SU-DHL-6 (cell line): ENCODE measurements at regions not wholly inside any gene's neighbourhood (a gene's known extent, or its start where the extent isn't known, plus 50 kb on each side); places are given as distances from the start of the nearest gene placed in this dataset.
"Not testable (repeated sequence)": the region's sequence is repeated elsewhere in the genome, so short reads cannot be mapped to it uniquely, and the experiment has no call there.

Source experiments
- H2AFZ ChIP-seq: fragments of 200-600 bp; sonication (generic); 2 replicates; pipeline ENCODE4 v1.6.1; 2014; ENCODE audit warnings: low read depth, mild to moderate bottlenecking, moderate library complexity, mixed read lengths, antibody characterized with exemption, low read length; ENCODE audit not compliant: severe bottlenecking
- H3F3A ChIP-seq: fragments of 200-600 bp; shearing (Covaris generic); 2 replicates; pipeline ENCODE4 v1.6.0; 2016; ENCODE audit warnings: antibody characterized with exemption, mild to moderate bottlenecking; ENCODE audit not compliant: insufficient read depth
- H3K27ac ChIP-seq: fragments of 200-600 bp; sonication (generic); 2 replicates; pipeline ENCODE4 v1.5.1; 2016; ENCODE audit warnings: low read depth, mild to moderate bottlenecking, low read length, moderate library complexity, mixed read lengths
- H3K27me3 ChIP-seq: fragments of 200-600 bp; sonication (generic), shearing (Covaris generic); 2 replicates; pipeline ENCODE4 v1.6.0; 2014; ENCODE audit warnings: mild to moderate bottlenecking, low read length
- H3K36me3 ChIP-seq: fragments of 200-600 bp; sonication (generic); 2 replicates; pipeline ENCODE4 v1.6.1; 2014; ENCODE audit warnings: mild to moderate bottlenecking, low read length, mixed read lengths
- H3K4me2 ChIP-seq: fragments of 300-600, 200-600 bp; shearing (Covaris generic), sonication (generic); 2 replicates; pipeline ENCODE4 v1.6.0; 2014; ENCODE audit warnings: low read length, low read depth, mild to moderate bottlenecking; ENCODE audit not compliant: poor library complexity, severe bottlenecking
- H3K4me3 ChIP-seq: fragments of 200-600 bp; sonication (generic); 2 replicates; pipeline ENCODE4 v1.5.1; 2014; ENCODE audit warnings: antibody characterized with exemption, low read length, mild to moderate bottlenecking, mixed read lengths; ENCODE audit not compliant: insufficient read depth, poor library complexity, severe bottlenecking
- H3K79me2 ChIP-seq: fragments of 200-600 bp; sonication (generic); 2 replicates; pipeline ENCODE4 v1.6.1; 2014; ENCODE audit warnings: mild to moderate bottlenecking, low read length, moderate library complexity; ENCODE audit not compliant: insufficient read depth
- H3K9ac ChIP-seq: fragments of 200-600 bp; sonication (generic); 2 replicates; pipeline ENCODE4 v1.7.0; 2014; ENCODE audit warnings: mild to moderate bottlenecking, low read length
- H3K9me2 ChIP-seq: fragments of 200-600 bp; sonication (generic); replicated peaks from 2 replicates; pipeline ENCODE4 v1.6.1; 2014; ENCODE audit warnings: low read length; ENCODE audit not compliant: insufficient read depth
- H3K9me3 ChIP-seq: fragments of 200-600 bp; sonication (generic); 2 replicates; pipeline ENCODE4 v1.6.1; 2014; ENCODE audit warnings: low read length, mixed read lengths; ENCODE audit not compliant: insufficient read depth
- H4K20me1 ChIP-seq: fragments of 200-600 bp; sonication (generic); 2 replicates; pipeline ENCODE4 v1.6.1; 2014; ENCODE audit warnings: low read depth, mild to moderate bottlenecking, antibody characterized with exemption, low read length, moderate library complexity, mixed read lengths
- EZH2phosphoT487 ChIP-seq: fragments of 200-600 bp; sonication (generic), shearing (Covaris generic); conservative IDR thresholded peaks from 2 replicates; pipeline ENCODE4 v1.6.1; 2018; ENCODE audit warnings: mild to moderate bottlenecking, antibody characterized with exemption, low read length, moderate library complexity, mixed read lengths
- TF ChIP-seq, protein P1 (sequence below): fragments of 200-600 bp; sonication (generic); IDR thresholded peaks from one replicate; pipeline ENCODE4 v1.5.1; 2017; ENCODE audit warnings: antibody characterized with exemption, mild to moderate bottlenecking, low read length, moderate library complexity; ENCODE audit not compliant: insufficient read depth, poor library complexity, severe bottlenecking

DNA sequence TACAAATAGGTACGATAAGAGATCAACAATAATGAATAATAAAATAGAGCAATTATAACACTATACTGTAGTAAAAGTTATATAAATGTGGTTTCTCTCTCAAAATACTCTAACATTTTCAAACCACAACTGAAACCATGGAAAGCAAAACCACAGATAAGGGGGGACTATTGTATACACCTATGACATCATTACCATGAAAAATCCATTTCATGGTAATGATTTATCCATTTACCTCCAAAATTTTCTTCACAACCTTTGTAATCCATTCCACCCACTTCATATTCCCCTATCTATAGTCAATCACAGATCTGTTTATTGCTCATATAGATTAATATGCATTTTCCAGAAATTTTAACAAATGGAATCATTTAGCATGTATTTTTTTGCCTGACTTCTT is 163.9 kb upstream of the G2E3 start:
- Histone ChIP-seq H3K4me3 (no peak overlapping the region), H3K27me3 (no peaks in the 10 kb centered on the region), H3K36me3 (no peaks in the 10 kb centered on the region), H3F3A (no peaks in the 10 kb centered on the region), H3K4me2 (no peak overlapping the region), H3K9me2 (no peaks in the 10 kb centered on the region), H3K9me3 (no peaks in the 10 kb centered on the region), H2AFZ (no peak overlapping the region), H3K9ac (no peak overlapping the region), H3K27ac (no peak overlapping the region), H4K20me1 (no peaks in the 10 kb centered on the region), H3K79me2 (no peaks in the 10 kb centered on the region)
- TF ChIP-seq, protein P1, sequence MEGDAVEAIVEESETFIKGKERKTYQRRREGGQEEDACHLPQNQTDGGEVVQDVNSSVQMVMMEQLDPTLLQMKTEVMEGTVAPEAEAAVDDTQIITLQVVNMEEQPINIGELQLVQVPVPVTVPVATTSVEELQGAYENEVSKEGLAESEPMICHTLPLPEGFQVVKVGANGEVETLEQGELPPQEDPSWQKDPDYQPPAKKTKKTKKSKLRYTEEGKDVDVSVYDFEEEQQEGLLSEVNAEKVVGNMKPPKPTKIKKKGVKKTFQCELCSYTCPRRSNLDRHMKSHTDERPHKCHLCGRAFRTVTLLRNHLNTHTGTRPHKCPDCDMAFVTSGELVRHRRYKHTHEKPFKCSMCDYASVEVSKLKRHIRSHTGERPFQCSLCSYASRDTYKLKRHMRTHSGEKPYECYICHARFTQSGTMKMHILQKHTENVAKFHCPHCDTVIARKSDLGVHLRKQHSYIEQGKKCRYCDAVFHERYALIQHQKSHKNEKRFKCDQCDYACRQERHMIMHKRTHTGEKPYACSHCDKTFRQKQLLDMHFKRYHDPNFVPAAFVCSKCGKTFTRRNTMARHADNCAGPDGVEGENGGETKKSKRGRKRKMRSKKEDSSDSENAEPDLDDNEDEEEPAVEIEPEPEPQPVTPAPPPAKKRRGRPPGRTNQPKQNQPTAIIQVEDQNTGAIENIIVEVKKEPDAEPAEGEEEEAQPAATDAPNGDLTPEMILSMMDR: no peak
- TF ChIP-seq EZH2phosphoT487: no peak

DNA sequence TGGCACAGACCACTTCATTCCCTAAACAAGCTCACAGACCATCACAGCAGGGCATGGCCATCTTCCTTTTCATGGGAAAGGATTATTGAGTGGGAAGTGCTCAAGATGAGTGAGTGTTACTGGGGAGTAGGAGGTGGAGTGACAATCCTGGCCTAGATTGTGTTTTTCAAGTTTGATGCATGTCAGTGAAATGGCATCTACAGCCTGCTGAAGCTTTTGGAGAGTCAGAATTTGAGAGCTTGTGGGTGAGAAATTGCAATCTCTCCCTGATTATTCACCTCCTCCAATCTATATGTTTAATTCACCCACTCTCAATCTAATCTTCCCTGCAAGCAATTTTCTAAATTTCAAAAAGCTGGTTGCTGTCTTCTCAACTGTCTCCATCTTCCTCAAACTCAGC is 156.1 kb upstream of the G2E3 start:
- no peaks in the 10 kb centered on the region for H3F3A ChIP-seq
- no peaks in the 10 kb centered on the region for H4K20me1 ChIP-seq
- no peak overlapping the region for H3K4me2 ChIP-seq

DNA sequence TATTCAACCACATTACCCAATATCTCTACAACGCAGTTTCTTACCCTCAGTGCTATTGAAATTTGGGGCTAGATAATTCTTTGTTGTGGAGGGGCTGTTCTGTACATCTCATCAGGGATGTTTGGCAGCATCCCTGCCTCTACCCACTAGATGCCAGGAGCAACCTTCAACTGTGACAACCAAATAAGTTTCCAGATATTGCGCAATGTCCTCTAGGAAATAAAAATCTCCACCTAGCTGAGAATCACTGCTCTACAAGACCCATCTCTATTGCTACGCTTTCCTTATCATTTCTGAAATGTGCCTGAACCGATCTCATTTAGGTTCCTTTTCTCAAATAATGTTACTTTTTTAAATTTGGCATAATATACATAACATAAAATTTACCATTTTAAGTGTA is 155.2 kb upstream of the G2E3 start:
- Histone ChIP-seq H3K4me2 (no peak overlapping the region), H3K36me3 (no peaks in the 10 kb centered on the region), H3K27ac (no peak overlapping the region), H3K79me2 (no peaks in the 10 kb centered on the region), H3K4me3 (no peak overlapping the region), H3K9me2 (no peaks in the 10 kb centered on the region), H3K27me3 (no peaks in the 10 kb centered on the region), H3K9ac (no peak overlapping the region), H3F3A (no peaks in the 10 kb centered on the region), H4K20me1 (no peaks in the 10 kb centered on the region), H3K9me3 (no peaks in the 10 kb centered on the region), H2AFZ (no peak overlapping the region)
- no peak for TF ChIP-seq EZH2phosphoT487

More for the DNA sequence above, 156.1 kb upstream of the G2E3 start:
- H3K79me2 ChIP-seq: no peaks in the 10 kb centered on the region
- H3K9me2 ChIP-seq: no peaks in the 10 kb centered on the region
- H3K9ac ChIP-seq: no peak overlapping the region
- H3K27ac ChIP-seq: no peak overlapping the region
- TF ChIP-seq, protein P1: no peak
- no peak for TF ChIP-seq EZH2phosphoT487
- no peaks in the 10 kb centered on the region for H3K36me3 ChIP-seq
- no peak overlapping the region for H3K4me3 ChIP-seq
- H3K27me3 ChIP-seq: no peaks in the 10 kb centered on the region
- no peaks in the 10 kb centered on the region for H3K9me3 ChIP-seq
- no peak overlapping the region for H2AFZ ChIP-seq

DNA sequence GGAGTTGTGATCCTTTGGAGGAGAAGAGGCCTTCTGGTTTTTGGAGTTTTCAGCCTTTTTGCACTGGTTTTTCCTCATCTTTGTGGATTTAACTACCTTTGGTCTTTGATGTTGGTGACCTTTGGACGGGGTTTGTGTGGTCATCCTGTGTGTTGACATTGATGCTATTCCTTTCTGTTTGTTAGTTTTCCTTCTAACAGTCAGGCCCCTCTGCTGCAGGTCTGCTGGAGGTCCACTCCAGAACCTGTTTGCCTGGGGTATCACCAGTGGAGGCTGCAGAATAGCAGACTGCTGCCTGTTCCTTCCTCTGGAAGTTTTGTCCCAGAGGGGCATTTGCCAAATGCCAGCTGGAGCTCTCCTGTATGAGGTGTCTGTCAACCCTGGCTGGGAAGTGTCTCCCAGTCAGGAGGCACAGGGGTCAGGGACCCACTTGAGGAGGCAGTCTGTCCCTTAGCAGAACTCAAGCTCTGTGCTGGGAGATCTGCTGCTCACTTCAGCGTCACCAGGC is 149.4 kb upstream of the G2E3 start:
- H3K4me3 ChIP-seq, H3F3A ChIP-seq, H3K79me2 ChIP-seq, H3K9ac ChIP-seq, H2AFZ ChIP-seq, H3K27ac ChIP-seq, H3K9me2 ChIP-seq, H3K27me3 ChIP-seq, H4K20me1 ChIP-seq, H3K9me3 ChIP-seq, H3K4me2 ChIP-seq, H3K36me3 ChIP-seq: not testable (repeated sequence)
